Stomach (tissue), 4 donors: ENCODE measurements at regions not wholly inside any gene's neighbourhood (a gene's known extent, or its start where the extent isn't known, plus 50 kb on each side); places are given as distances from the start of the nearest gene placed in this dataset.

Source experiments
- EP300 ChIP-seq: sonication (generic); formaldehyde crosslinking; IDR thresholded peaks from one replicate; pipeline ENCODE4 v1.6.1; 2017; ENCODE audit warnings: antibody characterized with exemption
- POLR2A ChIP-seq, 4 donors: fragments of 450-650 bp; IDR thresholded peaks; one replicate each; pipeline ENCODE4 v1.6.1; 2016; ENCODE audit warnings: antibody characterized with exemption in 4 of 4, control low read depth in 2 of 4, mild to moderate bottlenecking in 1 of 4, moderate library complexity in 1 of 4
- POLR2AphosphoS5 ChIP-seq, 3 donors: sonication (generic); formaldehyde crosslinking; IDR thresholded peaks; one replicate each; pipeline ENCODE4 v1.6.1; 2016; ENCODE audit warnings: antibody characterized with exemption in 3 of 3
- TF ChIP-seq, protein P1 (sequence below), 7 experiments: fragments of 450-650 bp in 4 of 7; fragments of 200-600 bp in 3 of 7; sonication (generic) in 3 of 7; IDR thresholded peaks; one replicate each; pipeline ENCODE4 v1.5.1; 2016 to 2019; ENCODE audit warnings: antibody characterized with exemption in 7 of 7, control low read depth in 2 of 7, mild to moderate bottlenecking in 1 of 7

DNA sequence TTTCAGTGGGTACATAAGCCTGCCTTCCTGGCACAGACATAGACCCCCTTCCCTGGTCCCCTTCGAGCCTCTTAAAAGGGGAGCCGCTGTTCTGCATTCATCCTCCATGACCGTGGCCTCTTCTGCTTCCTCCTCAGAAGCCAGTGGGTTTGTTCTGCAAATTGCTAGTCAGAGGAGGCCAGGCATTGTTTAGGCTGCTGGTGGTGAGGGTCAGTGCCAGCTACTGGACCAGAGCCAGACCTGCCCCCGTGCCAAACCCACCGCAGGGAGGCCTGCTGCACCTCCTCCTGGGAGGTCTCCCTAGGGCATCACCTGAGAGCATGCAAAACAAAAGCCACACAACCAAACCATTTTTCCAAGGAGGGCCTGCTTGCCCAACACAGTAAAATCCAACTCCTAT is 178.4 kb downstream of the MIS18A start:
- TF ChIP-seq, protein P1, sequence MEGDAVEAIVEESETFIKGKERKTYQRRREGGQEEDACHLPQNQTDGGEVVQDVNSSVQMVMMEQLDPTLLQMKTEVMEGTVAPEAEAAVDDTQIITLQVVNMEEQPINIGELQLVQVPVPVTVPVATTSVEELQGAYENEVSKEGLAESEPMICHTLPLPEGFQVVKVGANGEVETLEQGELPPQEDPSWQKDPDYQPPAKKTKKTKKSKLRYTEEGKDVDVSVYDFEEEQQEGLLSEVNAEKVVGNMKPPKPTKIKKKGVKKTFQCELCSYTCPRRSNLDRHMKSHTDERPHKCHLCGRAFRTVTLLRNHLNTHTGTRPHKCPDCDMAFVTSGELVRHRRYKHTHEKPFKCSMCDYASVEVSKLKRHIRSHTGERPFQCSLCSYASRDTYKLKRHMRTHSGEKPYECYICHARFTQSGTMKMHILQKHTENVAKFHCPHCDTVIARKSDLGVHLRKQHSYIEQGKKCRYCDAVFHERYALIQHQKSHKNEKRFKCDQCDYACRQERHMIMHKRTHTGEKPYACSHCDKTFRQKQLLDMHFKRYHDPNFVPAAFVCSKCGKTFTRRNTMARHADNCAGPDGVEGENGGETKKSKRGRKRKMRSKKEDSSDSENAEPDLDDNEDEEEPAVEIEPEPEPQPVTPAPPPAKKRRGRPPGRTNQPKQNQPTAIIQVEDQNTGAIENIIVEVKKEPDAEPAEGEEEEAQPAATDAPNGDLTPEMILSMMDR (IDR thresholded peaks at IDR 0.05): no peak
- TF ChIP-seq POLR2A (IDR thresholded peaks at IDR 0.05): no peak
- TF ChIP-seq EP300: no peak
- TF ChIP-seq POLR2AphosphoS5 (IDR thresholded peaks at IDR 0.05): no peak
